NT2/D1 (cell line): ENCODE measurements at regions not wholly inside any gene's neighbourhood (a gene's known extent, or its start where the extent isn't known, plus 50 kb on each side); places are given as distances from the start of the nearest gene placed in this dataset.

Experiments used
- DNase-seq: peaks from one replicate; pipeline ENCODE4 v3.0.0-alpha.2; 2011; ENCODE audit warnings: low read depth, low spot score
- H3K27me3 ChIP-seq: 2 replicates; pipeline ENCODE4 v1.6.0; 2011; ENCODE audit warnings: mild to moderate bottlenecking; ENCODE audit not compliant: insufficient read length, insufficient read depth
- H3K36me3 ChIP-seq: 2 replicates; pipeline ENCODE4 v1.6.1; 2011; ENCODE audit warnings: mild to moderate bottlenecking, low read length, mixed read lengths; ENCODE audit not compliant: insufficient read depth, insufficient read length
- H3K4me1 ChIP-seq: 2 replicates; pipeline ENCODE4 v1.5.1; 2011; ENCODE audit not compliant: insufficient read depth, insufficient read length
- H3K4me3 ChIP-seq: 2 replicates; pipeline ENCODE4 v1.5.1; 2011; ENCODE audit warnings: low read depth; ENCODE audit not compliant: insufficient read length
- H3K9ac ChIP-seq: 2 replicates; pipeline ENCODE4 v1.6.0; 2011; ENCODE audit warnings: low read depth; ENCODE audit not compliant: insufficient read length
- H3K9me3 ChIP-seq: 2 replicates; pipeline ENCODE4 v1.5.1; 2011; ENCODE audit warnings: mild to moderate bottlenecking, low read length; ENCODE audit not compliant: insufficient read depth
- SUZ12 ChIP-seq: IDR thresholded peaks from 2 replicates; pipeline ENCODE4 v1.6.1; 2011; ENCODE audit not compliant: insufficient read length, insufficient read depth; ENCODE audit errors: extremely low read depth
- YY1 ChIP-seq: IDR thresholded peaks from 2 replicates; pipeline ENCODE4 v1.6.1; 2011; ENCODE audit not compliant: insufficient read length, insufficient read depth
- ZNF274 ChIP-seq: IDR thresholded peaks from 2 replicates; pipeline ENCODE4 v1.6.1; 2011; ENCODE audit warnings: mild to moderate bottlenecking, low read depth, low read length

- Histone ChIP-seq H3K4me1 (no peaks in the 10 kb centered on the region), H3K36me3 (no peaks in the 10 kb centered on the region), H3K4me3 (no peak overlapping the region), H3K9me3 (no peaks in the 10 kb centered on the region), H3K27me3 (no peaks in the 10 kb centered on the region), H3K9ac (no peak overlapping the region)
- TF ChIP-seq YY1 (no peak), ZNF274 (no peak)
- no peak for DNase-seq
These were observed 235.8 kb downstream of the HAPSTR1 start for GRCh38 chr16:9327253-9327652.

DNA sequence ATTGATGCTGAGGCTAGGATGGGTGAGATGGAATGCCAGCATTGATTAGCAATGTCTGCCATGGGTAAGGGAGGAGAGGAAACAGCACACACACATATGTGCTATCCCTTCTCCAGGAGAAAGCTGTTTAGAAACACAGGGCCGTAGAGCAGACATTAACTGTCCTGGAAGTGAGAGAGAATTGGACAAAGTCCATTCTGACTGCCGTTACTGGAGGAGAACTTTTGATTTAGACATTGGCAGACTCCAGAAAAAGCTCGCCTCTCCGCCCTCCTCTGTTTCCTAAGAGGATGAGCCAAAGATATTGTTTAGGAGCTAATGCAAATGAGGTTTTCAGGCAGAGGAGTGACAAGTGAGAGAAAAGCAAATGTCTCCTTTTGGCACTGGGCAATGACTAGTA is 237.0 kb downstream of the HAPSTR1 start:
- H3K27me3 ChIP-seq, result no peaks in the 10 kb centered on the region
- H3K4me1 ChIP-seq, result no peaks in the 10 kb centered on the region
- DNase-seq, result no peak
- H3K4me3 ChIP-seq, result no peak overlapping the region
- H3K9me3 ChIP-seq, result no peaks in the 10 kb centered on the region
- H3K9ac ChIP-seq, result no peak overlapping the region
- no peaks in the 10 kb centered on the region for H3K36me3 ChIP-seq
- TF ChIP-seq SUZ12 (no peak), YY1 (no peak), ZNF274 (no peak)

DNA sequence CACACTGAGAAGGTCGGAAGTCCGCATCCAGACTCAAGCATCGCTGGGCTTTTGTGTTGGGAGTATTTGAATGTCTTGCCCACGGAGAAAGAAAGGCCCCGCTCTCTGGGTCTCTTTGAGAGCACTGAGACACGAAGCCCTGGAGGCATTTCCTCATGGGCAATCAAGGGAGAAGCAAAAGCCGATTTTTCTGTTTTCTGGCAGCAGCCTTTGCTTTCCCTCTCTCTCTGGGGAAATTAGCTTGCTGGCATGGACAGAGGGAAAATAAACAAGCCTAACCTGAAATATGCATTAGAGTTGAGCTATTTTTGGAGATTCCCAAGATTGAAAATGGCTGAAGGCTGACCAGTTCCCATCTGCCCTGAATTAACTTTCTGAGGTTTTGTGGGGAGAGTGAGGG is 238.7 kb downstream of the HAPSTR1 start:
- Histone ChIP-seq H3K4me3 (no peak overlapping the region), H3K9ac (no peak overlapping the region), H3K9me3 (no peaks in the 10 kb centered on the region), H3K4me1 (no peaks in the 10 kb centered on the region), H3K27me3 (no peaks in the 10 kb centered on the region), H3K36me3 (no peaks in the 10 kb centered on the region)
- no peak for TF ChIP-seq SUZ12
- no peak for TF ChIP-seq YY1
- no peak for TF ChIP-seq ZNF274
- DNase-seq, result no peak

DNA sequence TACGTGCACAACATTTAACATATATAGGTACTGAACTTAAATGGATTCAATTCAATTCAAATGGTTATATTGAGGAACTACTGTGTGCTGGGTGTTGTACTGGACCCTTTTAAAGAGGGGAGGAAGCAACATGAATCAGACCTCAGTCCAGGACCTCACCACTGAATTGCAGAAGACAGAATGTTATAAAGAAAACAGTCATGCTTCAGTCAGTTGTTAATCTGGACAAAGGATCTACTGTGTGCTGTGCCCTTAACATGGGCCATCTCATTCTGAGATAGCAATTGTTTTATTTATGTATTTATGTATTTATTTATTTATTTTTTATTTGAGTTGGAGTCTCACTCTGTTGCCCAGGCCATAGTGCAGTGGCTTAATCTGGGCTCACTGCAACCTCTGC is 240.1 kb downstream of the HAPSTR1 start:
- no peak for DNase-seq
- H3K27me3 ChIP-seq, result no peaks in the 10 kb centered on the region
- no peak overlapping the region for H3K9ac ChIP-seq
- H3K4me3 ChIP-seq, result no peak overlapping the region
- TF ChIP-seq YY1 (no peak), SUZ12 (no peak), ZNF274 (no peak)
- H3K36me3 ChIP-seq, result no peaks in the 10 kb centered on the region
- no peaks in the 10 kb centered on the region for H3K9me3 ChIP-seq
- no peaks in the 10 kb centered on the region for H3K4me1 ChIP-seq

- no peaks in the 10 kb centered on the region for H3K27me3 ChIP-seq
- no peak for DNase-seq
- H3K4me3 ChIP-seq, result no peak overlapping the region
- H3K36me3 ChIP-seq, result no peaks in the 10 kb centered on the region
- H3K9me3 ChIP-seq, result no peaks in the 10 kb centered on the region
- H3K9ac ChIP-seq, result no peak overlapping the region
- no peaks in the 10 kb centered on the region for H3K4me1 ChIP-seq
- TF ChIP-seq YY1 (no peak), ZNF274 (no peak), SUZ12 (no peak)
These were observed 241.2 kb downstream of the HAPSTR1 start for GRCh38 chr16:9332574-9333148.

DNA sequence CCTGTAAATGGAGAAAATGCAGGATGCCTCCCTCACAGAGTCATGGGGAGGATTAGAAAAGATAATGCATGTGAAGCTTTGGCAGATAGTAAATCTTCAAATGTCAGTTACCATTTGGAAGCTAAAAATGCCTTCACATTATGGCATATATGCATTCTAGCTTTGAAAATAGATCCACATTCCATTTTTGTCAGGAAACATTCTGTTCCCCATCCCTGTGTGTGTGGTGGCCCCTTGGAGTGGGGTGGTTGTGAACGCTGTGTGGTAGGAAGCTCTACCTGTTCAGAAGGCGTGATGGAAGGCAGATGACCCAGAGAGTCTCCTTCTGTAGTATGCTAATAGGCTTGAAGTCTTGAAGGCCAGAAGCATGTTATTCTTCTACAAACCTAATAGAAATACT is 242.0 kb downstream of the HAPSTR1 start:
- no peak overlapping the region for H3K4me3 ChIP-seq
- H3K36me3 ChIP-seq, result no peaks in the 10 kb centered on the region
- no peaks in the 10 kb centered on the region for H3K27me3 ChIP-seq
- H3K9me3 ChIP-seq, result no peaks in the 10 kb centered on the region
- H3K9ac ChIP-seq, result no peak overlapping the region
- no peak for TF ChIP-seq ZNF274
- TF ChIP-seq YY1, result no peak
- TF ChIP-seq SUZ12, result no peak
- no peak for DNase-seq
- no peaks in the 10 kb centered on the region for H3K4me1 ChIP-seq

DNA sequence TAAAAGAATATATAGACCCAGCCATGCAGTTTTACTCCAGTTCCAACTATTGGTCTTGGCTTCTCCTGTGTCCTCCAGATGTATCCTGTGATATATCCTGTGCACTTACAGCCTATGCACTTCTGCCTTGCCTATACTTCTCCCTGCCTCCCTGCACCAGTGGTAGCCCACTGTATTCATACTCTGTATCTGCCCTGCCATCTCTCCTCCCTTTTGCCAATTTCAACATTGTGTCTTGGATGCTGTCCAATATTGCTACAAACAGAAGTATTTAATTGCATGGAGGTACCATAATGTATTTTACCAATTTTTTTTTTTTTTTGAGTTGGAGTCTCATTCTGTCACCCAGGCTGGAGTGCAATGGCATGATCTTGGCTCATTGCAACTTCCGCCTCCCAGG is 242.7 kb downstream of the HAPSTR1 start:
- Histone ChIP-seq H3K4me1 (no peaks in the 10 kb centered on the region), H3K27me3 (no peaks in the 10 kb centered on the region), H3K36me3 (no peaks in the 10 kb centered on the region), H3K9me3 (no peaks in the 10 kb centered on the region), H3K4me3 (no peak overlapping the region), H3K9ac (no peak overlapping the region)
- no peak for DNase-seq
- TF ChIP-seq YY1, result no peak
- no peak for TF ChIP-seq ZNF274
- TF ChIP-seq SUZ12, result no peak
